ENCODE measurements at regions not wholly inside any gene's neighbourhood (a gene's known extent, or its start where the extent isn't known, plus 50 kb on each side); places are given as distances from the start of the nearest gene placed in this dataset.
"Not testable (repeated sequence)": the region's sequence is repeated elsewhere in the genome, so short reads cannot be mapped to it uniquely, and the experiment has no call there.

DNA sequence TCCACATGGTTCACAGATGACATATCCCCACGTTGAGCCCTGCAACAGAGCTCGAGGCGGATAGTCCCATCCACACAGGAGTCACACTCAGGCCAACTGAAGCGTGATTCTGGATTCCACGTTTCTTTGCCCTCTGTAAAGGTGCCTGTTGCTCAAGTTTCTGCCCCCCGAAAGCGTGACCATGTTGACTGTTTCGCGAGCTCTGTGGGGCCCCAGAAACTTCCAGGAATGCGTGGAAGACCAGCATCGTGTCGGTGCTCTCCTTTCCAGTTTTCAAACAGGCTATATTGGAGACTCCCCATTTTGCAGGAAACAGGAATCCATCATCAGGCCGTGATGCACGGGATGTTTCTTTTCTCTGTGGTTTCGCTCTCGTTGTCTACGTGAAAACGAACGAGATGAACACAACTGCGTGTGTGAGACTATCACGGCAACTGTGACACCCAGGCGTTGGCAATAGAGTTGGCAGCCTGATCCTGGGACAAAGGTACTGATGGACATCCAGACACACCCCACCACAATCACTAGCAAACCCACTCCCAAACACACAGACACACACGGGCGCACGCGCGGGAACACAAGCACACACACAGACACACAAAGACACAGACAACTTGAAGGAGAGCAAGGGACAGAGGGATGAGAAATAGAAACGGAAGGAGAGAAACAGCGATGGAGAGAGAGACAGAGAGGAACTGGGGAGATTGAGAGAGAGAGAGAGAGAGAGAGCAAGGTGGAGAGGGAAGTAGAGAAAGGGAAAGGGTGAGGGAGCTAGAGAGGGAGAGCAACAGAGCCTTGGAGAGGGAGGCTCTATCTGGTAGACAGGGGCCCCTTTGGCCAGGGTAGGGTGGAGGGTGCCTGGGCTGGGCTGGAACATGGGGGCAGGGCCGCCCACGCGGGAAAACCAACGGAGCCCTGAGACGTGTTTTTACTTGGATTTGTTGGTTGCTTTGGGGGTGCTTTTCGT is 1609.3 kb downstream of the SPATA31A7 start:
- intact Hi-C loops (cut with DNase I; ENCODE audit: low total_unique reads); DNase-seq; H3K4me3 ChIP-seq; H3K36me3 ChIP-seq; H3K4me1 ChIP-seq; H3K9me3 ChIP-seq; H3K27ac ChIP-seq: not testable (repeated sequence)
- H3K27me3 ChIP-seq: peaks cover 0 to 34% of the 10 kb centered on the region in 2 donors

DNA sequence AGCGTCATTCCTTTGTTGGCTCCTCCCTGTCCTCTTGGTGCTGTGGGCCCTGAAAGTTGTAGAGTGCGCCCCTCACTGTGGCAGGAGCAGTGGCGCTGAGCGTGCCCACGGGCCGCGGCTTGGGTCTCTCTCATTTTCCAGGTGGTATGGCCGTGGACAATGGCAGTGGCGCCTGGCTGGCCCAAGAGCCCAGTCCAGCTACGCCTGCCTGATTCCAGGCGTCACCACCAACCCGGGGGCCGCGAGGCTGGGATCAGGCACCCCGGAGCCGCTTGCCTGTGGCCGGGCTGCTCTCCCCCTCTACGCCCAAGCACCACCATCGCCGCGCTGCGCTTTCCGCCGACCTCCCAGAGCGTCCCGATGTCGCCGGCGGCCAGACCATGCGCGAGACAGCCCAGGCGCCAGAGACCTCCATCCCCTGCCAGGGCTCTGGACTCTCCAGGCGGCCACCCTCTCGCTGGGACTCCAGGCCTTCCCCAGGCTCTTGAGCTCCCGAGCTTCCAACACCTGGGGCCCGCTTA is 1610.1 kb downstream of the SPATA31A7 start:
- H3K27ac ChIP-seq; H3K4me3 ChIP-seq; DNase-seq; H3K36me3 ChIP-seq; intact Hi-C loops (cut with DNase I; ENCODE audit: low total_unique reads); H3K9me3 ChIP-seq; H3K4me1 ChIP-seq: not testable (repeated sequence)
- peaks cover 0 to 41% of the 10 kb centered on the region in 2 donors for H3K27me3 ChIP-seq

DNA sequence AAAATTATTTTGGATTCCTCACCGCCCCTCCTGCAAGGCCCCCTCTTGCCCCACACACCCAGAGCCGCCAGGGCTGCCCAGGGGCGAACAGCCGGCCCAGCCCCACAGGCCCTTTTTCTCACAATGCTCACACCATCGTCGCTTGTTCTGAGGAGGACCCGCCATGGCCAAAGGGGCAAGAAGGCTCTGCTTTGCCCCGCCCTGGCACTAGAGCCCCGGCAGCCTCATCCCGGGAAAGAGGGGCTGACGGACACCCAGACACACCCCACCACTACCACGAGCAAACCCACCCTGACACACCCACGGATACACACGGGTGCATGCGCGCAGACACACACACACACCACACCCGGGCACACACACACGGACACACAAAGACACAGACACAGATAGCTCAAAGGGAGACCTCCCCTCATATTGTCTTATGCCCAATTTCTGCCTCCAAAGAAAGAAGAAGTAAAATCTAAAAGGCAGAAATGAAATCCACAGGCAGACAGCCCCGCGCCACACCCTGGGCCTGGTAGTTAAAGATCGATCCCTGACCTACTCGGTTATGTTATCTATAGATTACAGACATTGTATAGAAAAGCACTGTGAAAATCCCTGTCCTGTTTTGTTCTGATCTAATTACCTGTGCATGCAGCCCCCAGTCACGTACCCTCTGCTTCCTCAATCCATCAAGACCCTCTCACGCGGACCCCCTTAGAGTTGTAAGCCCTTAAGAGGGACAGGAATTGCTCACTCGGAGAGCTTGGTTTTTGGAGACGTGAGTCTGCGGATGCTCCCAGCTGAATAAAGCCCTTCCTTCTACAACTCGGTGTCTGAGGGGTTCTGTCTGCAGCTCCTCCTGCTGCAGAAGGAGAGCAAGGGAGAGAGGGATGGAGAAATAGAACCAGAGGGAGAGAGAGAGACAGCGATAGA is 1610.9 kb downstream of the SPATA31A7 start:
- H3K27me3 ChIP-seq: peaks cover 0 to 41% of the 10 kb centered on the region in 2 donors

DNA sequence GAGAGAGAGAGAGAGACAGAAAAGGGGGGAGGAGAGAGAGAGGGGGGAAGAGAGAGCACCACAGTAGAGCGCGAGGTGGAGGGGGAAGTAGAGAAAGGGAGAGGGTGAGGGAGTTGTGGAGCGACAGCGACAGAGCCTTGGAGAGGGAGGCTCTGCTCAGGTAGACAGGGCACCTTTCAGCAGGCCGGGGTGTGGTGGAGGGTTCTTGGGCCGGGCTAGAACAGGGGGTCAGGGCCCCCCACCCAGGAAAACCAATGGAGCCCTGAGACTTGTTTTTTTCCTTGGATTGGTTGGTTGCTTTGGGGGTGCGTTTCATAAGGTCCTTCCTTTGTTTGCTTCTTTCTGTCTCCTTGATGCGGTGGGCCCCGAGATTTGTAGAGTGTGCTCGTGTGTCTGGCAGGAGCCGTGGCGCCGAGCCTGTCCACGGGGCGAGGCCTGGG is 1611.6 kb downstream of the SPATA31A7 start:
- H3K4me1 ChIP-seq; H3K4me3 ChIP-seq; H3K36me3 ChIP-seq; DNase-seq; H3K27ac ChIP-seq; intact Hi-C loops (cut with DNase I; ENCODE audit: low total_unique reads); H3K9me3 ChIP-seq: not testable (repeated sequence)
- H3K27me3 ChIP-seq: peaks cover 0 to 41% of the 10 kb centered on the region in 2 donors

More for the DNA sequence above, 1610.9 kb downstream of the SPATA31A7 start:
- H3K4me3 ChIP-seq; H3K4me1 ChIP-seq; H3K27ac ChIP-seq; H3K9me3 ChIP-seq; intact Hi-C loops (cut with DNase I; ENCODE audit: low total_unique reads); DNase-seq; H3K36me3 ChIP-seq: not testable (repeated sequence)

DNA sequence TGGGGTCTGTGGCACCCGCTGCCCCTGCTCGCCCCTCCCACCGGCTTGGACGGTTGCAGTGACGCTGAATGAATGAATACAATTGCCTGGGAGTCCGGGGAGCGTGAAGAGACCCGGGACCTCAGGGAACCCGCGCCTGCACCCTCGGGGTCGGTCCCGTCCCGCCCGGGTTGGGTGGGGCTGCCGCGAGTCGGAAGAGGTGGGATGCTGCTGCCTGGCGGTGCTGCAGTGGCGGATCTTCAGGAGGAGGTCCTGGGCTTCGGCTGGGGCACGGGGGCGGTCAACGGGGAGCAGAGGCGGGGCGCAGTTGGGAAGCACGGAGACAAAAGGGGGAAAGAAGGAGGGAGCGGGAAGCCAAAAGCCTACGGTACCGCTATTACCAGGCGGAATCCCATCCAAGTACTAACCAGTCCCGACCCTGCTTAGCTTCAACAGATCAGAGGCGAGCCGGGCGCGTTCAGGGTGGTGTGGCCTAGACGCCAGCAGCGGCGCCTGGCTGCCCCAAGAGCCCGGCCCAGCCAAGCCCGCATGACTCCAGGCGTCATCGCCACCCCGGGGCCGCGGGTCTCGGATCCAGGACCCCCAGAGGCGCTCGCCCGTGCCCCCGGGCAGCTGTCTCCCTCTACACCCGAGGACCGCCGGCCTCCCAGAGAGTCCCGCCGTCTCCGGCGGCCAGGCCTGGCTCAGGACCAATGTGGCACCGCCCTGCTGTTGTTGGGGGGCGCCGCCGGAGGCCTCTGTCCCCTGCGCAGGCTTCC is 1612.3 kb downstream of the SPATA31A7 start:
- DNase-seq: peak in 1 of 2 donors; percentile 60
- H3K9me3 ChIP-seq; H3K27ac ChIP-seq; intact Hi-C loops (cut with DNase I; ENCODE audit: low total_unique reads); H3K4me1 ChIP-seq; H3K36me3 ChIP-seq: not testable (repeated sequence)
- peak overlapping the region; percentile 15 to 22 for H3K4me3 ChIP-seq
- peaks cover 0 to 41% of the 10 kb centered on the region in 2 donors for H3K27me3 ChIP-seq

DNA sequence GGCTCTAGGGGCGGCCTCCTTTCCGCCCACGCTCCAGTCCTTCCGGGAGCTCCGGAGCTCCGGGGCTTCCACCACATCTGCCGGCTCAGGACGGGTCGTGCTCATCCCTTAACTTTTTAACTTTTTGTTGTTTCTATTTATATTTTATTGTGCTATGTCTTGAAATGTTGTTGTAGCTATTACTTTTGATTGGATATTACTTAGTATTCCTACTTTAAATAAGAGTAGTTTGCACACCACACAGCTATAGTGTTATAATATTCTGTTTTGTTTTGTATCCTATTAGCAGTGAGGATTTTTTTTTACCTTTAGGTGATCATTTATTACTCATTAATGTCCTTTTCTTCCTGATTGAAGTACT is 1612.9 kb downstream of the SPATA31A7 start:
- H3K36me3 ChIP-seq; DNase-seq; H3K9me3 ChIP-seq; H3K4me1 ChIP-seq; intact Hi-C loops (cut with DNase I; ENCODE audit: low total_unique reads); H3K27ac ChIP-seq: not testable (repeated sequence)
- peak overlapping the region; percentile 15 to 22 for H3K4me3 ChIP-seq
- H3K27me3 ChIP-seq: peaks cover 0 to 41% of the 10 kb centered on the region in 2 donors

DNA sequence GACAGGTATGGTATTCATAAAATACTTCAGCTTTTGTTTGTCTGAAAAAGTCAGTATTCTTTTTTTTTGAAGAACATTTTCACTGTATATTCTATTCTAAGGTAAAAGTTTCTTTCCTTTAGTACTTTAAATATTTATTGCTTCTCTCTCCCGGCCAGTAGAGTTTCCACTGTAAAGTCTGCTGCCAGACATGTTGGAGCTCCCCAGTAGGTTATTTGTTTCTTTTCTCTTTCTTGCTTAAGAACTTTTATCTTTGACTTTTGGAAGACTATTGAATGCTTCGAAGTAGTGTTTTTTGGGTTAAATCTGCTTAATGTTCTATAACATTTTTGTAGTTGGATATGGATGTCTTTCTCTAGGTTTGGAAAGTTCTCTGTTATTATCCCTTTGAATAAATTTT is 1613.3 kb downstream of the SPATA31A7 start:
- intact Hi-C loops (cut with DNase I; ENCODE audit: low total_unique reads); H3K4me3 ChIP-seq; H3K36me3 ChIP-seq; DNase-seq; H3K27ac ChIP-seq; H3K9me3 ChIP-seq; H3K4me1 ChIP-seq: not testable (repeated sequence)
- peaks cover 0 to 41% of the 10 kb centered on the region in 2 donors for H3K27me3 ChIP-seq

DNA sequence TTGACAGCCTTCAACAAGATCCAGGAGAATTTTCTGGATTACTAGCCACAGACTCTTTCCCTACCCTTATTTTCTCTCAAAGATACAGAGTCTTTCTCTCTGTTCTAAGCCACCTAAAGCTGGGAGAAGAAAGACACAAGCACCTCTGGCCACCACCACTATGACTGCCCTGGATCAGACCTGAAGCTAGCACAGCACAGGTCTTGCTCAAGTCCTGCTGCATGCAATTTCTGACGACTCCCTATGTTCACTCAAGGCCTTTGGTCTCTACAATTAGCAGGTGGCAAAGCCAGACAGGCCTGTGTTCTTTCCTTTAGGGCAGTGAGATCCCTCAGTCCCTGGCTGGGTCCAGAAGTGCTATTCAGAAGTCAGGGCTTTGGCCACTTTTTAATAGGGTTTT is 1614.5 kb downstream of the SPATA31A7 start:
- H3K4me3 ChIP-seq; intact Hi-C loops (cut with DNase I; ENCODE audit: low total_unique reads); DNase-seq; H3K9me3 ChIP-seq; H3K36me3 ChIP-seq; H3K27ac ChIP-seq; H3K4me1 ChIP-seq: not testable (repeated sequence)
- peaks cover 0 to 35% of the 10 kb centered on the region in 2 donors for H3K27me3 ChIP-seq

DNA sequence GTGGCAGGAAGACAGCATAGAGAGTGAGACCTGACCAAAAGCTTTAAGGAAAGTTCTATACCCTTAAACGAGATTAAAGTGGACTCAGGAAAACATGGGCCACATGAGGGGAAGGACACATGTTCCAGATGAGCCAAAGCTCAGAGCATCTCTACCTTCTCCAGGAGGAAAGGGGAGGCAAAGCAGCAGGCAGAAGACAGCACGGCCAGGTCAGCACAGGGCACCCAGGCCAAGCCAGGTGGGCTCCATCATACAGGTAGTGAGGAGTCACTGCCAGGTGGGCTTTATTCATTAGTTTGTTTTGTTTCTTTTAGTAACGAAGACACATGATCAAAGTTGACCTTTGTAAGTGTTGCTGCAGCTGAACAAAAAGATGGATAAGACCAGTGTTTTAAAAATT is 1617.6 kb downstream of the SPATA31A7 start:
- H3K36me3 ChIP-seq; intact Hi-C loops (cut with DNase I; ENCODE audit: low total_unique reads); DNase-seq; H3K4me1 ChIP-seq; H3K4me3 ChIP-seq; H3K27ac ChIP-seq; H3K9me3 ChIP-seq: not testable (repeated sequence)
- peaks cover 0 to 16% of the 10 kb centered on the region in 2 donors for H3K27me3 ChIP-seq

DNA sequence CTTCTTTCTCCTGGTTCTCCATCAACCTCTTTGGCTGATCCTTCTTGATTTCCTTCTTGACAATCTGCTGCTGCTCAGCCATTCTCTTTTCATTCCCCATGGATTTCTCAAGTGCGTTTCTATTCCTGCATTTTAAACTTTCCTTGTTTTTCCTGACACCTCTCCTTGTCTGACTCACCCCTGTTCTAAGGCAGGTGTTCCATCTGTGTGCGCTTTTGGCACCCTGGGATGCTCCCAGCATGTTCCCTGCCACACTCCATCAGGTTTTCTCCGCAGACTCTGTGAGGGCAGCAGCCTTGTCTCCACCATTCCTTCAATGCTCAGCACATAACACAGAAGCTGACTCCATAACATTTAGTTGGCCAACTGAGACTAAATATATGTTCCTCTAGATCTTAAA is 1618.2 kb downstream of the SPATA31A7 start:
- H3K36me3 ChIP-seq; H3K4me1 ChIP-seq; H3K4me3 ChIP-seq; H3K27ac ChIP-seq; intact Hi-C loops (cut with DNase I; ENCODE audit: low total_unique reads); H3K9me3 ChIP-seq; DNase-seq: not testable (repeated sequence)
- peaks cover 0 to 14% of the 10 kb centered on the region in 2 donors for H3K27me3 ChIP-seq

DNA sequence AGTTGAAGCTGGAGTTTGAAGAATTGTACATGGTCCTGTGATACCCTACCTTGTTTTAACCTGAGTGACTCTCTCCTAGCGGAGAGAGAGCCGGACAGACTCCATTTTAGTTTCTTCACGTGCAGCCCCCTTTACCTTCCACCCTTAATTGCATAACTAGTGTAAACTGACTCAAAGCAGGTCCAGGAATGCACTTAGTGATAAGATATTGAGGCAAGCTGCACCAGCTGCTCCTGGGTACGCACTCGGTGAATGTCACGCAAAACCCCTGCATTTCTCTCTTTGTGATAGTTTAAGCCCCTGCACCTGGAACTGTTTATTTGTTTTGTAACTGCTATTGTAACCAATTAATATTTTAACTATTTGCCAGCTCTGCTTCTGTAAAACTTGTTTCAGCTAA is 1620.5 kb downstream of the SPATA31A7 start:
- H3K4me3 ChIP-seq; H3K27me3 ChIP-seq; DNase-seq; H3K27ac ChIP-seq; intact Hi-C loops (cut with DNase I; ENCODE audit: low total_unique reads); H3K9me3 ChIP-seq; H3K36me3 ChIP-seq; H3K4me1 ChIP-seq: not testable (repeated sequence)

DNA sequence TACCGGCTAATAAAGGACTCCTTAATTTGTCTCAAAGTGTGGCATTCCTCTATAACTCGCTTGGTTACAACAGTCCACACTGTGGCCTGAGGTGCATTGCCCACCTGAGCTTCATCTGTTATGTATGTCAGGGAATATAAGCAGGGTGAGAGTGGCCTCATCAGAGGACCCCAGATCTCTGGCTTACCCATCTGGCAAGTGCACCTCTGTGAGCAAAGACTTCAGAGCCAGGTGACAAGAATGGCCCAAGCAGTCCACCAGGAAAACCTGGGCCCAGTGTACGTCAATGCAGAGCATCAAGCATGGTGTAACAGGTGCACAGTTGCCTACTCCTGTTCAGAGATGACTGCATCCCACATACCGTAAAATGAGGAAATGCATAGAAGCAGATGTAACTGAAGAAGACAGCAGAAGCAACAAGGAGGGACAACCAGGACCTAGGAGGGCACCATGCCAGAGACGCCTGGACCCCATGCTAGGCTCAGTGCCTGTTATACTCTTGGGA is 1621.0 kb downstream of the SPATA31A7 start:
- H3K27me3 ChIP-seq; H3K4me1 ChIP-seq; DNase-seq; H3K36me3 ChIP-seq; H3K27ac ChIP-seq; H3K9me3 ChIP-seq; intact Hi-C loops (cut with DNase I; ENCODE audit: low total_unique reads); H3K4me3 ChIP-seq: not testable (repeated sequence)
